Subcutaneous abdominal adipose tissue (tissue), 5 donors: ENCODE measurements at regions not wholly inside any gene's neighbourhood (a gene's known extent, or its start where the extent isn't known, plus 50 kb on each side); places are given as distances from the start of the nearest gene placed in this dataset.
"Not testable (repeated sequence)": the region's sequence is repeated elsewhere in the genome, so short reads cannot be mapped to it uniquely, and the experiment has no call there.

Experiments
- H3K27ac ChIP-seq: one replicate; pipeline ENCODE4 v1.7.0; 2013; ENCODE audit warnings: low read depth, mild to moderate bottlenecking, inconsistent platforms, low read length, moderate library complexity
- H3K27me3 ChIP-seq, 5 donors: one replicate each; pipeline ENCODE4 v1.7.0; 2013; ENCODE audit warnings: low read length in 5 of 5, inconsistent platforms in 1 of 5; ENCODE audit not compliant: control insufficient read depth in 5 of 5, insufficient read depth in 4 of 5
- H3K36me3 ChIP-seq, 5 donors: one replicate each; pipeline ENCODE4 v1.7.0; 2013; ENCODE audit warnings: low read length in 5 of 5; ENCODE audit not compliant: control insufficient read depth in 5 of 5, insufficient read depth in 5 of 5
- H3K4me1 ChIP-seq, 5 donors: one replicate each; pipeline ENCODE4 v1.7.0; 2013; ENCODE audit warnings: low read length in 5 of 5, mild to moderate bottlenecking in 3 of 5, moderate library complexity in 1 of 5; ENCODE audit not compliant: control insufficient read depth in 5 of 5, insufficient read depth in 5 of 5
- H3K4me3 ChIP-seq, 5 donors: one replicate each; pipeline ENCODE4 v1.7.0; 2013; ENCODE audit warnings: low read length in 5 of 5, low read depth in 1 of 5
- H3K9ac ChIP-seq, 5 donors: one replicate each; pipeline ENCODE4 v1.7.0; 2013; ENCODE audit warnings: low read length in 5 of 5, mild to moderate bottlenecking in 4 of 5, moderate library complexity in 3 of 5
- H3K9me3 ChIP-seq, 5 donors: one replicate each; pipeline ENCODE4 v1.7.0; 2013; ENCODE audit warnings: low read length in 5 of 5; ENCODE audit not compliant: control insufficient read depth in 5 of 5
- donor health status: healthy.
- donor health status: healthy.
- donor health status: healthy.
- donor health status: healthy.
- donor health status: healthy.

- H3K27ac ChIP-seq, result no peak overlapping the region
- H3K36me3 ChIP-seq, result no peaks in the 10 kb centered on the region
- H3K9me3 ChIP-seq, result no peaks in the 10 kb centered on the region
- H3K9ac ChIP-seq, result no peak overlapping the region
- H3K4me1 ChIP-seq, result no peaks in the 10 kb centered on the region
- no peak overlapping the region for H3K4me3 ChIP-seq
- peaks cover 0 to 4% (median 0%) of the 10 kb centered on the region in 5 donors for H3K27me3 ChIP-seq
Observed at GRCh38 chr6:4480788-4481735, 295.1 kb upstream of the CDYL start.

DNA sequence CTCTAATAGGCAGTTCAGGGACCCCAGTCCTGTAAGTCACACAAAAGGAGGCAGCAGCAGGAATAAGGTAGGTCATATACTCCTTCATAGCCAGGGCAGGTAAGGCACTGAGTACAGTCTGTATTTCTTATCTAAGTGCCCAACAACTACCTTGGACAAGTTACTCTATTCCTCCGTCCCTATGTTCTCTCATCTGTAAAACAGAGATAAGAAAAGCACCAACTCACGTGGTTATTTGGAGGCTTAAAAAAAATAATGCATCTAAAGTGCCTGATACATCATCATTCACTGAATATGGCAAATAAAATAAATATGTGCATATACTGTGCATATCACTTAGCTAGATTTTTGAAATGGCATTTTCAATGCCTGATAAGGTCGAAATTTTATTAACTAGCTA is 298.1 kb upstream of the CDYL start:
- no peaks in the 10 kb centered on the region for H3K4me1 ChIP-seq
- peaks cover 0 to 4% (median 0%) of the 10 kb centered on the region in 5 donors for H3K27me3 ChIP-seq
- H3K9me3 ChIP-seq, result no peaks in the 10 kb centered on the region
- H3K36me3 ChIP-seq, result no peaks in the 10 kb centered on the region
- no peak overlapping the region for H3K27ac ChIP-seq
- H3K9ac ChIP-seq, result no peak overlapping the region
- no peak overlapping the region for H3K4me3 ChIP-seq

DNA sequence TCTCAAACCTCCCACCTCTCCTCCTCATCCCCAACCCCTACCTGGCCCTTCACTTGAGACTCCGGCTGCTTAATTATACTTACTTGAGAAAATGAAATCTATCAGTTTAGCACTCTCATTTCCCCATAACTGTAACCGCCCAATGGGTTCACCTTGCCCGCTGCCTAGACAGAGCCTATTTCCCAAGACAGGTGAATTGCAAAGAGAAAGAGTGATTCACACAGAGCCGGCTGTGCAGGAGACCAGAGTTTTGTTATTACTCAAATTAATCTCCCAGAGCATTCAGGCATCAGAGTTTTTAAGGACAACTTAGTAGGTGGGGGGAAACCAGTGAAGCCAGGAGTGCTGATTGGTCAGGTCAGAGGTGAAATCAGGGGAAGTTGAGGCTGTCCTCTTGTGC is 301.4 kb upstream of the CDYL start:
- Histone ChIP-seq H3K36me3 (no peaks in the 10 kb centered on the region), H3K4me1 (no peaks in the 10 kb centered on the region), H3K27ac (no peak overlapping the region), H3K27me3 (no peaks in the 10 kb centered on the region), H3K9ac (no peak overlapping the region), H3K4me3 (no peak overlapping the region), H3K9me3 (peaks cover 0 to 20% (median 8%) of the 10 kb centered on the region in 5 donors)

DNA sequence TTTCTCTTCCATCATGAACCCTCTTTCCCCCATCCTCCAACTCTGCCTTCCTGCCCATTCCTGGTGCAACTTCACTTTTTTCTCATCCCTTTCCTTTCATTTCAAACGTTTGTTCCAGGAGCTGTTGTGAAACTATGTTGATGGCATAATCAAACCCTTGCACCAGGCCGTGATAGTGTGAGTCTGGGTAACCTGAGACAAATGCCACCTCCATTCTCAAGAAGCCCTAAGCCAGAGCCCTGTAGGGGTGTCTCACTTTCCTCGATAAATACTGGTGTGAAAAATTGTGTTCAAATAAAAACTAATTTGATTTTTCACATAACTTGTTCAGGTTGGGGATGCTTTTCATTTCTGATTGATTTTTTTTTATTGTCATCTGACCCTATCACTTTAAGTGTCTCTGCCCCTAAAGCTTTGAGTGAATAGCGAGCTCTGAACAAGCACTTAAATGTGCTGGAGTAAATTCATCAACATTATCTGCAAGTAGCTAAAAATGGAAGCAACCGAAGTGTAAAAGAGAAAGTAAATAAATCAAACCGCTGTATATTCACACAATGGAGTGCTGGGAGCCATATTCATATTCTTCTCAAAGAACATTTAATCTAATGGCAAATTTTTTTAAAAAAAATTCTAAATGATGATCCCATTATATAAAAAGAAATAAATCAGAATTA is 303.1 kb upstream of the CDYL start:
- Histone ChIP-seq H3K4me1 (no peaks in the 10 kb centered on the region), H3K4me3 (no peak overlapping the region), H3K27me3 (no peaks in the 10 kb centered on the region), H3K9ac (no peak overlapping the region), H3K36me3 (no peaks in the 10 kb centered on the region), H3K9me3 (peaks cover 0 to 20% (median 8%) of the 10 kb centered on the region in 5 donors), H3K27ac (no peak overlapping the region)

DNA sequence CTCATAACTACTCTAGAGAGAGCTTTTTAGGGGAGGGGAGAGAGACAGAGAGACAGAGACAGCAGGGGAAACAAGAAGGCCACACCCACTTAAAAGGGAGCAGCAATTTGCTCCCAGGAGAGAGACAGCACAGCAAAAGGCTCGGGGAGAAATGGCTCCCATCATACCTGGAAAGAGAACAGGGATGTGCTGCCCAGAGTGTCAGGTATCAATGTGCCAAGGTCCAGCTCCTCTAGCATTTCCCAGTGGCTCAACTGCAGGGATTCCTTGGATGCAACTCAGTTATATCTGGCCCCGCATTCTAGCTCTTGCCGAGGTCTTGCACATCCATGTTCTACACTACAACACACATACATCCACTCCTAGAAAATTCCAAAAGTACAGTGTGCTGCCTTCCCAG is 304.0 kb upstream of the CDYL start:
- Histone ChIP-seq H3K9ac (no peak overlapping the region), H3K4me1 (no peaks in the 10 kb centered on the region), H3K27ac (no peak overlapping the region), H3K27me3 (no peaks in the 10 kb centered on the region), H3K9me3 (peaks cover 0 to 20% (median 8%) of the 10 kb centered on the region in 5 donors), H3K4me3 (no peak overlapping the region), H3K36me3 (no peaks in the 10 kb centered on the region)

GRCh38 chr6:4471515-4471914 is 304.7 kb upstream of the CDYL start:
- not testable (repeated sequence) for H3K27me3 ChIP-seq, H3K4me1 ChIP-seq, H3K9ac ChIP-seq, H3K36me3 ChIP-seq, H3K27ac ChIP-seq, H3K4me3 ChIP-seq
- H3K9me3 ChIP-seq, result peaks cover 0 to 20% (median 8%) of the 10 kb centered on the region in 5 donors

DNA sequence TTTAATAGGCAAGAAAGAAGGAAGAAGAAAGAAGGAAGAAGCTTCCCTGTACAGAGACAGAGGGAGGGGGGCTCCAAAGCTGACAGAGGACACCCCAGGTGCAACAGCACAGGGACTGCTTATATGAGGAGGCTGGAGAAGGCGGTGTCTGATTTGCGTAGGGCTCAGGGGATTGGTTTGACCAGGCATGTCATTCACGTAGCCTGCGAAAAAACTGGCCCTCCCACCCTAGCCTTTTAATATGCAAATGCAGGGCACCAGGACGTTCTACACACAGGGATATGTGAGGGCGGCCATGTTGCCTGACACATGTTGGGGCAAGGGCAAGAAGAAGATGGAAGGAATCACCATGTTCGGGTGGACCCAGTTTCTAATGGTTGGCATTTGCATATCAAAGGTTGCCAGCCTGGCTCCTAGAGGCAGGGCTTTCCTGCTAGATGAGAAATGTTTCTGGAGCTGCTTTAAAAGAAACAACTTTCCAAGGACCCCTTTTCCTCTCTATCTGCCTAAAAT is 305.4 kb upstream of the CDYL start:
- no peak overlapping the region for H3K9ac ChIP-seq
- H3K4me3 ChIP-seq, result no peak overlapping the region
- peaks cover 0 to 20% (median 8%) of the 10 kb centered on the region in 5 donors for H3K9me3 ChIP-seq
- peaks cover 0 to 4% (median 0%) of the 10 kb centered on the region in 5 donors for H3K4me1 ChIP-seq
- H3K36me3 ChIP-seq, result no peaks in the 10 kb centered on the region
- no peaks in the 10 kb centered on the region for H3K27me3 ChIP-seq
- H3K27ac ChIP-seq, result no peak overlapping the region

DNA sequence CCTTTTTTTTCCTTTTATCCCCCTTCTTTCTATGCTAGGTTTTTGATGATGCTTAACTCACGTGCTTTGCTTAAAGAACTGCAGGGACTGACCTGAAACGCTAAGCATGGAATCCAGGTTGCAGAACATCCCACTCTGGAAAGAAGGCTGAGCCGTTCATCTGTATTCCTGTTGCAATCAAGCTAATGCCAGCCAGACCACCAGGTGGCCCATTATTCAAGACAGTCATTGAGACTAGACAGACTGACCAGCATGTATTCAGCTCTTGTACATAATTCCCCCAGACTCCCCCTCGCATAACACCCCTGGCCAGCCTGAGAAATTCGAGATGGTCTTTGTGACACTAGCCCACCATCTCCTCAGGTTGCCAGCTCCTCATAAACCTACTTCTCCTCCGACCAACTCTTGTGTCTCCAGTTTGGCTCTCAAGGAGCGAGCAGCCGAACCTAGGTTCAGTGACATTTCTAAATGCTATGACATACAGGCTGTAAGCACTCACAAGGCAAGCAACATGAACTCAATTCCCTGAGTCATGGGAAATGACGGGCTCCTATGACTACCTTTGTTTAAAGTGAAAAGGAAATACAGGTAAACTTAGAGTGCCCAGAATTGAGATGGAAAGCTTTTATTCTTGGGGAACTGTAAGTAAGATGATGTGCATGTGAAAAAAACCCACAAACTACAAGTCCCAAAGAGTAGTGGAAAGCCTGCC is 309.3 kb upstream of the CDYL start:
- Histone ChIP-seq H3K4me1 (peaks cover 0 to 4% (median 0%) of the 10 kb centered on the region in 5 donors), H3K27ac (no peak overlapping the region), H3K4me3 (no peak overlapping the region), H3K36me3 (no peaks in the 10 kb centered on the region), H3K9ac (no peak overlapping the region), H3K27me3 (no peaks in the 10 kb centered on the region), H3K9me3 (peaks cover 0 to 11% (median 3%) of the 10 kb centered on the region in 5 donors)

GRCh38 chr6:4466261-4466660 is 309.9 kb upstream of the CDYL start:
- H3K36me3 ChIP-seq, result no peaks in the 10 kb centered on the region
- H3K9me3 ChIP-seq, result peaks cover 0 to 5% (median 0%) of the 10 kb centered on the region in 5 donors
- no peak overlapping the region for H3K9ac ChIP-seq
- peaks cover 0 to 6% (median 3%) of the 10 kb centered on the region in 5 donors for H3K4me1 ChIP-seq
- H3K4me3 ChIP-seq, result no peak overlapping the region
- no peaks in the 10 kb centered on the region for H3K27me3 ChIP-seq
- H3K27ac ChIP-seq, result no peak overlapping the region
